ENCODE measurements at regions not wholly inside any gene's neighbourhood (a gene's known extent, or its start where the extent isn't known, plus 50 kb on each side); places are given as distances from the start of the nearest gene placed in this dataset.

GRCh38 chr2:111636905-111637304 lies 247.1 kb downstream of the ANAPC1 start:
- no peaks in the 10 kb centered on the region for H3K36me3 Mint-ChIP-seq (ENCODE audit: low read depth)
- TF ChIP-seq CTCF (conservative IDR thresholded peaks at IDR 0.05): no peak
- no peak for DNase-seq
- Histone ChIP-seq H3K4me1 (ENCODE audit: control insufficient read depth, insufficient read depth, low read length) (no peaks in the 10 kb centered on the region), H3K36me3 (ENCODE audit: control insufficient read depth, insufficient read depth, low read length) (no peaks in the 10 kb centered on the region), H3K27me3 (ENCODE audit: control insufficient read depth, insufficient read depth, low read length, poor library complexity, severe bottlenecking) (no peaks in the 10 kb centered on the region), H3K4me3 (ENCODE audit: low read length) (no peak overlapping the region), H3K9ac (ENCODE audit: extremely low read depth, low read length, poor library complexity, severe bottlenecking) (no peak overlapping the region), H3K27ac (ENCODE audit: low read depth, low read length) (no peak overlapping the region), H3K9me3 (ENCODE audit: control insufficient read depth, low read length) (no peaks in the 10 kb centered on the region)
- H3K9me3 Mint-ChIP-seq: peaks cover 5% of the 10 kb centered on the region
- H3K27ac Mint-ChIP-seq: no peak overlapping the region
- no peak overlapping the region for H3K4me3 Mint-ChIP-seq
- H3K27me3 Mint-ChIP-seq (ENCODE audit: insufficient read depth): peaks cover 1% of the 10 kb centered on the region
- H3K4me1 Mint-ChIP-seq: no peaks in the 10 kb centered on the region
- WGBS, 2 experiments (ENCODE audit: insufficient coverage in 1 of 2, insufficient read length in 1 of 2): 92% methylated on average over 4 to 5 of the region's 5 CpGs

- DNase-seq: no peak
- Mint-ChIP-seq H3K9me3 (peaks cover 5% of the 10 kb centered on the region), H3K27me3 (ENCODE audit: insufficient read depth) (peaks cover 1% of the 10 kb centered on the region), H3K4me3 (no peak overlapping the region), H3K36me3 (ENCODE audit: low read depth) (no peaks in the 10 kb centered on the region), H3K27ac (no peak overlapping the region), H3K4me1 (no peaks in the 10 kb centered on the region)
- TF ChIP-seq CTCF (conservative IDR thresholded peaks at IDR 0.05): no peak
- 93% methylated on average over 4 of the region's 4 CpGs; no CpG with 5 or more reads in 1 of the 2 experiments for WGBS, 2 experiments (ENCODE audit: insufficient coverage in 1 of 2, insufficient read length in 1 of 2)
- no peaks in the 10 kb centered on the region for H3K27me3 ChIP-seq (ENCODE audit: control insufficient read depth, insufficient read depth, low read length, poor library complexity, severe bottlenecking)
- H3K4me3 ChIP-seq (ENCODE audit: low read length): no peak overlapping the region
- H3K4me1 ChIP-seq (ENCODE audit: control insufficient read depth, insufficient read depth, low read length): no peaks in the 10 kb centered on the region
- H3K9ac ChIP-seq (ENCODE audit: extremely low read depth, low read length, poor library complexity, severe bottlenecking): no peak overlapping the region
- no peaks in the 10 kb centered on the region for H3K9me3 ChIP-seq (ENCODE audit: control insufficient read depth, low read length)
- no peaks in the 10 kb centered on the region for H3K36me3 ChIP-seq (ENCODE audit: control insufficient read depth, insufficient read depth, low read length)
- no peak overlapping the region for H3K27ac ChIP-seq (ENCODE audit: low read depth, low read length)
Measured at GRCh38 chr2:111638274-111638877, 245.6 kb downstream of the ANAPC1 start.

GRCh38 chr2:111640480-111640879 lies 243.5 kb downstream of the ANAPC1 start:
- H3K27ac Mint-ChIP-seq: no peak overlapping the region
- no peaks in the 10 kb centered on the region for H3K36me3 Mint-ChIP-seq (ENCODE audit: low read depth)
- H3K4me1 Mint-ChIP-seq: no peaks in the 10 kb centered on the region
- H3K27me3 ChIP-seq (ENCODE audit: control insufficient read depth, insufficient read depth, low read length, poor library complexity, severe bottlenecking): no peaks in the 10 kb centered on the region
- no peak for DNase-seq
- no peaks in the 10 kb centered on the region for H3K36me3 ChIP-seq (ENCODE audit: control insufficient read depth, insufficient read depth, low read length)
- H3K9me3 Mint-ChIP-seq: peaks cover 5% of the 10 kb centered on the region
- 86% methylated on average over 2 of the region's 2 CpGs; no CpG with 5 or more reads in 1 of the 2 experiments for WGBS, 2 experiments (ENCODE audit: insufficient coverage in 1 of 2, insufficient read length in 1 of 2)
- no peak for TF ChIP-seq CTCF (conservative IDR thresholded peaks at IDR 0.05)
- no peak overlapping the region for H3K9ac ChIP-seq (ENCODE audit: extremely low read depth, low read length, poor library complexity, severe bottlenecking)
- no peak overlapping the region for H3K27ac ChIP-seq (ENCODE audit: low read depth, low read length)
- H3K4me3 Mint-ChIP-seq: no peak overlapping the region
- no peak overlapping the region for H3K4me3 ChIP-seq (ENCODE audit: low read length)
- H3K27me3 Mint-ChIP-seq (ENCODE audit: insufficient read depth): peaks cover 1% of the 10 kb centered on the region
- H3K9me3 ChIP-seq (ENCODE audit: control insufficient read depth, low read length): no peaks in the 10 kb centered on the region
- no peaks in the 10 kb centered on the region for H3K4me1 ChIP-seq (ENCODE audit: control insufficient read depth, insufficient read depth, low read length)
